ENCODE measurements at regions not wholly inside any gene's neighbourhood (a gene's known extent, or its start where the extent isn't known, plus 50 kb on each side); places are given as distances from the start of the nearest gene placed in this dataset.

DNA sequence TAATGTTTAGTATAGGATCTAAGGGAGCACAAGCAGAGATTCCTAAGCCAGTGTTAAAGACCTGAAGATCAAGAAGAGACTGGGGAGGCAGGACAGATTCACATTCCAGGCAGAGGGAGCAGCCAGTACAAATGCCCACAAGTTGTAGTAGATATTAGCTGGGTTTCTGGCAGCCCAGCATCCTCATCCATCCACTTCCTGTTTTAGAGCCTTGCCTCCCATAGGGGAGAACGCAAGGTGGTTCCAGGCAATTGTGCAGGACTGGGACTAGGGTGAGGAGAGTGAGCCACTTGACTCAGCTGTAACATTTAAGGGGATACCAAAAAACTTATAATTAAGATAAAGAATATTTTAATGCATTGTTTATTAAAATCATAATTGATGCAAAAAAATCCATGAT is 71.3 kb upstream of the PSMA6 start:
- intact Hi-C loops (cut with DNase I) = loop anchor here (5.0 kb wide), 1 partner anchor 186 kb away; no protein-coding TSS in a partner anchor
- no peak for DNase-seq (ENCODE audit: low spot score)

DNA sequence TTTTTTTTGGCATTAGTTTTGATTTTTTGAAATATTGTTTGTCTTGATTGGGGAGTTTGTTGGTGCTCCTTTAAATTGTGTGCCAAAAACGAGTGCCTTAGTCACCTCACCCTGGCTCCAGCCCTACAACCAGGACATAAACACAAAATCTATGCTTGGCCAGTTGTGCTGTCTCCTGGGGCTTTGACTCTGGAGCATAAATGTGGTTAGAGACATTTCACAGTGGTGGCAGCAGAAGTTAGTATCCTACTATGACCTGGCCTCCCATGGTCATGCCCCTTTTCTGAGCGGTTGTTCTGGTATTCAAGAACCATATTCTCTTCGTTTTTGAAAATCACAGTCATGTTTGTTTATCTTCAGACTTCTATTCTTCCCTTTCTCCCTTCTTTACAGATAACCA is 70.7 kb upstream of the PSMA6 start:
- intact Hi-C loops (cut with DNase I) = loop anchor here (5.0 kb wide), 1 partner anchor 186 kb away; no protein-coding TSS in a partner anchor
- no peak for DNase-seq (ENCODE audit: low spot score)

GRCh38 chr14:35222324-35222723 is 69.9 kb upstream of the PSMA6 start:
- no peak for DNase-seq (ENCODE audit: low spot score)
- intact Hi-C loops (cut with DNase I) = loop anchor here (5.0 kb wide), 1 partner anchor 185 kb away; no protein-coding TSS in a partner anchor

DNA sequence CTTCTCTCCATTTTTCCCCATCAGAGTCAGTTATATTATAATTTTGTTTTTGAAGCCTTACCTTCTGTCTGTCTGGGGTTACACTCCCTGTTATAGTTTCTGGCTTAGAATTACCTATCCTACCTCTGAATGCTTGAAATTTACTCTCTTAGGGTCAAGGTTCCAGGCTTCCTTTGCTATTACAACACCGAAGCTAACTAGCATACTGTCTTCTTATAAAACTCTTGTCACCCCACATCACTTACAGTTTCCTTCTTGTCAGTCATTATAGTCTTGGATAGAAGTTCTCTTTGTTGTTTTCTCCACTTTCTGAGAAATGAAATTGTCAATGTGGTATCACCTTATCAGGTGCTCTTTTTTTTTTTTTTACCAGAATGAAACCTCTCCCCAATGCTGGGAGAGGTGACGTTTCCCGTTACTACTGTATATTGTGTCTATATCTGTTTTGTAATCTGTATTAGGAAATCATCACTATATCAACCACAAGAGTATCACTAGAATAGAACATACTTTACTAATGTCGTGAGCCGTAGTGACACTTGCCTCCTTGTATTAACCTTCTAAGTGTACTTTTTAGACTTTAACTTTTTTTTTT is 69.2 kb upstream of the PSMA6 start:
- no peak for DNase-seq (ENCODE audit: low spot score)
- intact Hi-C loops (cut with DNase I) = loop anchor here (5.0 kb wide), 1 partner anchor 184 kb away; no protein-coding TSS in a partner anchor

DNA sequence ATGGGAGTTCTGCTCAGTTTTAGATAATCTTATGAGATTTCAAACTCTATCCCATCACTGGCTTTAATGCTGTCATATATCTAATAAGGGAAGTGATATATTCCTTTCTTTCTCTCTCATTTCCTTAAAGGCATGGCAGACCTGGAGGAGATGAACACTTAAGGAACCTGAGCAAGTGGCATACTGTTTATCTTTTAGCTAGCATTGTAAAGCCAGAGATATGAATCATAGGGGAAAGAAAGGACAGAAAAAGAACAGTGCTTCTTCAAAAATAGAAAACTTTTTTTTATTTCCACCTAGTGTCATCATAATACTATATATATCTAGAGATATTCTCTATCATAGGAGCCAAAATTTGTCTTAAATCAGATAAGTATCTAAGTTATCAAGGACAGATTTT is 68.3 kb upstream of the PSMA6 start:
- DNase-seq (ENCODE audit: low spot score) = no peak
- intact Hi-C loops (cut with DNase I) = loop anchor here (5.0 kb wide), 1 partner anchor 183 kb away; no protein-coding TSS in a partner anchor

- DNase-seq (ENCODE audit: low spot score) = no peak
- intact Hi-C loops (cut with DNase I) = loop anchor here (5.0 kb wide), 1 partner anchor 183 kb away; no protein-coding TSS in a partner anchor
Measured at GRCh38 chr14:35224615-35225014, 67.6 kb upstream of the PSMA6 start.

DNA sequence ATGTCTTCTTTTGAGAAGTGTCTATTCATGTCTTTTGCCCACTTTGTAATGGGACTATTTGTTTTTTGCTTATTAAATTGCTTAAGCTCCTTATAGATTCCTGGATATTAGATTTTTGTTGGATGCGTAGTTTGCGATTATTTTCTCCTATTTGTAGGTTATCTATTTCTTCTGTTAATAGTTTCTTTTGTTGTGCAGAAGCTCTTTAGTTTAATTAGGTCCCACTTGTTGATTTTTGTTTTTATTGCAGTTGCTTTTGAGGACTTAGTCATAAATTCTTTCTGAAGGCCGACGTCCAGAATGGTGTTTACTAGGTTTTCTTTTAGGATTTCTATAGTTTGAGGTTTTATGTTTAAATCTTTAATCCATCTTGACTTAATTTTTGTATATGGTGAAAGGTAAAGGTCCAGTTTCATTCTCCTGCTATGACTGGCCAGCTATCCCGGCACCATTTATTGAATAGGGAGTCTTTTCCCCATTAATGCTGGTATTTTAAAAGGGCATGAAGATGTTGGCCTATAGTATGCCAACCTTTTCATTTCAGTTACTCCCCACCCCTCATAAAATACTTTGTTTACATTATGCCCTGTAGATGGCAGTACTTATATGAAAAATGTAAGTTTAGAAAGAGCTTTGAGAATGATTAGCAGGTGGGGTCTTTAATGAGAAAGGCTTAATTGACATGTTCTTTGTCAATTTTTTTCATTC is 62.9 kb upstream of the PSMA6 start:
- intact Hi-C loops (cut with DNase I) = no loop called here
- DNase-seq (ENCODE audit: low spot score) = no peak

- intact Hi-C loops (cut with DNase I) = no loop called here
Measured at GRCh38 chr14:35229792-35230089, 62.4 kb upstream of the PSMA6 start.

DNA sequence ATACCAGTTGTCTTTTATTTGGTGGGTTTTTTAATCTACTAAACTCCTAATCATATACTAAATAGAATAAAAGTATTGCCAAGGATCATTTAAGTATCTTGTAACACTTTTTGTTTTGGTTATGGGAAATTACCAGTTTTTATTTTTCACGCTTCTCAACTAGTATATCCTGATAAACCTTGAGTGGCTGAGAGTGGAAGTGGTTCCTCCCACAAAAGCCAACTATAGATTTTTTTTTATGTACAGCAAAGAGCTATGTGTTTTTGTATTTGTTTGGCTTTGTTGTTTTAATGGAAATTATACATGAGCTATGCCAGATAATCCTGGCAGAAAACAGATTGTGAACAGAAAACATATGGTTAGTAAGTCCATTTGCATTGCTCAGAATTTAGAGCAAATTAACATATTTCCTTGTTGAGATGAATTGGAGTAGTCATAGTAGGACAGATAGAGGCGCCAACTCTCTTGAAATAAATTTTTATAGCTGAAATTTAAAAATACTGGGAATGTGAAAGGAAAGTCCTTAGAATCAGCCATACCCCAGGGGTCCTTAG is 60.9 kb upstream of the PSMA6 start:
- no peak for DNase-seq (ENCODE audit: low spot score)
- intact Hi-C loops (cut with DNase I) = no loop called here

More at GRCh38 chr14:35229792-35230089, 62.4 kb upstream of the PSMA6 start:
- DNase-seq (ENCODE audit: low spot score) = no peak

GRCh38 chr14:35234012-35234805 is 58.0 kb upstream of the PSMA6 start:
- no peak for DNase-seq (ENCODE audit: low spot score)
- intact Hi-C loops (cut with DNase I) = no loop called here

DNA sequence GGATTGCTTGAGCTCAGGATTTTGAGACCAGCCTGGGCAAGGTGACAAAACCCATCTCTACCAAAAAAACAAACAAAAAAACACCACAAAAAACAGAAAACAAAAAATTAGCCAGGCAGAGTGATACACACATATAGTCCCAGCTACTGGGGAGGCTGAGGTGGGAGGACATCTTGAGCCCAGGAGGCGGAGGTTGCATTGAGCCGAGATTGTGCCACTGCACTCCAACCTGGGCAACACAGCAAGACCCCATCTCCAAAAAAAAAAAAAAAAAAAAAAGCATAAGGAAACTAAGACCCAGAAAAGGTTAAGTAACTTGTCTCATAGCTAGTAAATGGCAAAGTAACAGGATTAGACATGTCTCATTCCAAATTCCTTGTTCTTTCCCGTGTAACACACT is 56.3 kb upstream of the PSMA6 start:
- no peak for DNase-seq (ENCODE audit: low spot score)
- intact Hi-C loops (cut with DNase I) = no loop called here

GRCh38 chr14:35236806-35237205 is 55.4 kb upstream of the PSMA6 start:
- intact Hi-C loops (cut with DNase I) = no loop called here
- DNase-seq (ENCODE audit: low spot score) = no peak

DNA sequence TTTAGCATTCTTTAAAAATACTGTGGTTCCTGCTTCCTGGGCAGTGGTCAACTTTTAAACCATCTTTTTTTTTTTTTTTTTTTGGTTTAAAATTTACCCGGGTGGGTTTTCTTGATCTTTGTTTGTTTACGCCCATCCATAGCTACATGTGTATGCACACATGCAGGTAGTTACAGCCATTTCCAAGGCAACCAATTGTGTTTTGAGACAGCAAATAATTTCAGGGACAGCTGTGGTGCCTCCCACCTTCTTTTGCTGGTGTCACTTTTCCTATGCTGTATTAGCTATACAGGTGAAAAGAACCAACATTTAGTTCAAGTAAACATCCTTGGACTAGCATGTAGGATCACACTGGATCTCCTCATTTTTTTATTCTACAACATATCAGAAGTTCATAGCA is 52.0 kb upstream of the PSMA6 start:
- DNase-seq (ENCODE audit: low spot score) = no peak
- intact Hi-C loops (cut with DNase I) = no loop called here
